Retinal pigment epithelial cell (primary cell): ENCODE measurements at regions not wholly inside any gene's neighbourhood (a gene's known extent, or its start where the extent isn't known, plus 50 kb on each side); places are given as distances from the start of the nearest gene placed in this dataset.
"Not testable (repeated sequence)": the region's sequence is repeated elsewhere in the genome, so short reads cannot be mapped to it uniquely, and the experiment has no call there.

Source experiments
- DNase-seq: peaks from one replicate; pipeline ENCODE4 v3.0.0-alpha.2; 2010; ENCODE audit warnings: low read depth
- H3K4me3 ChIP-seq: 2 replicates; pipeline ENCODE4 v1.5.1; 2011; ENCODE audit warnings: mild to moderate bottlenecking, low read length, control low read depth, moderate library complexity
- CTCF ChIP-seq: conservative IDR thresholded peaks from 2 replicates; pipeline ENCODE4 v1.5.1; 2011; ENCODE audit warnings: low read depth, low read length, control low read depth, inconsistent platforms

GRCh38 chr12:69179786-69180185 is 59.6 kb upstream of the CPSF6 start:
- TF ChIP-seq CTCF, result no peak
- no peak for DNase-seq
- no peak overlapping the region for H3K4me3 ChIP-seq

GRCh38 chr12:69187572-69187971 is 51.8 kb upstream of the CPSF6 start:
- H3K4me3 ChIP-seq, DNase-seq: not testable (repeated sequence)

GRCh38 chr12:69189378-69189978 is 49.9 kb upstream of the CPSF6 start:
- TF ChIP-seq CTCF, result no peak
- no peak overlapping the region for H3K4me3 ChIP-seq
- no peak for DNase-seq
